Tibial artery (tissue), 4 donors: ENCODE measurements at regions not wholly inside any gene's neighbourhood (a gene's known extent, or its start where the extent isn't known, plus 50 kb on each side); places are given as distances from the start of the nearest gene placed in this dataset.

Experiments
- DNase-seq, 2 donors: peaks; one replicate each; pipeline ENCODE4 v3.0.0-alpha.2; 2019
- H3K27ac ChIP-seq, 2 donors: fragments of 200-600 bp; sonication (generic) in 1 of 2; 1 replicate in 1 of 2; 2 replicates in 1 of 2; pipeline ENCODE4 v1.5.1; 2018 to 2019; ENCODE audit warnings: mild to moderate bottlenecking in 1 of 2
- H3K27me3 ChIP-seq, 2 donors: fragments of 200-600 bp; sonication (generic) in 1 of 2; one replicate each; pipeline versions ENCODE4 v1.5.1 to v1.6.0; 2016 to 2019
- H3K36me3 ChIP-seq, 3 donors: fragments of 200-600 bp; sonication (generic) in 2 of 3; one replicate each; pipeline ENCODE4 v1.5.1; 2016 to 2019; ENCODE audit warnings: mild to moderate bottlenecking in 2 of 3
- H3K4me1 ChIP-seq, 4 donors: fragments of 200-600 bp; sonication (generic) in 2 of 4; 1 replicate in 3 of 4; 2 replicates in 1 of 4; pipeline ENCODE4 v1.5.1; 2016 to 2019
- H3K4me3 ChIP-seq, 2 donors: fragments of 200-600 bp; sonication (generic) in 1 of 2; 1 replicate in 1 of 2; 2 replicates in 1 of 2; pipeline ENCODE4 v1.5.1; 2018 to 2019; ENCODE audit warnings: mild to moderate bottlenecking in 2 of 2
- H3K9me3 ChIP-seq, 3 donors: fragments of 200-600 bp; sonication (generic) in 1 of 3; one replicate each; pipeline ENCODE4 v1.5.1; 2016 to 2019
- intact Hi-C: fragments of 100-400 bp; cut with DNase I; formaldehyde crosslinking; loops from one replicate; pipeline ENCODE4 v1.15.0; 2023; ENCODE audit warnings: low total_unique reads
- TF ChIP-seq, protein P1 (sequence below), 2 experiments: fragments of 200-600 bp in 1 of 2; fragments of 450-650 bp in 1 of 2; IDR thresholded peaks; one replicate each; pipeline ENCODE4 v1.5.1; 2017 to 2019; ENCODE audit warnings: antibody characterized with exemption in 2 of 2, mild to moderate bottlenecking in 1 of 2, moderate library complexity in 1 of 2

DNA sequence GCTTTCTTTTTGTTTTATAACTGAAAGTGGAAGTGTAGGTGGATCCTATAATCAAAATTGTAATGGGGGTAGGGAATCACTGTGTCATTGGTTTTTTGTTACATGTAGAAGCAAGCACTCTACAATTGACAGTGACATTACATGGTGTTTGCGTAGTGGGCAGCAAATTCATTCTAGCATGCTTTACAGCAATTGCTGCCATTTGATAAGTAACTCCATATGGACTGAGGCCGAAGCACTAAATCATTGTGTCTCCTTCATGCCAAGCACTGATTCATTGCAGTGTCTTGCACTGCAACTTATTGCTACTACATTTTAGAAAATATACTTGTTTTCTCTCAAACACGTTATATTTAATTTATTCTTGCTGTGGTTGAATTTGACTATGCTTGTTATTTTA lies 933.9 kb downstream of the NSUN3 start:
- DNase-seq = no peak
- intact Hi-C loops = no loop called here
- TF ChIP-seq, protein P1, sequence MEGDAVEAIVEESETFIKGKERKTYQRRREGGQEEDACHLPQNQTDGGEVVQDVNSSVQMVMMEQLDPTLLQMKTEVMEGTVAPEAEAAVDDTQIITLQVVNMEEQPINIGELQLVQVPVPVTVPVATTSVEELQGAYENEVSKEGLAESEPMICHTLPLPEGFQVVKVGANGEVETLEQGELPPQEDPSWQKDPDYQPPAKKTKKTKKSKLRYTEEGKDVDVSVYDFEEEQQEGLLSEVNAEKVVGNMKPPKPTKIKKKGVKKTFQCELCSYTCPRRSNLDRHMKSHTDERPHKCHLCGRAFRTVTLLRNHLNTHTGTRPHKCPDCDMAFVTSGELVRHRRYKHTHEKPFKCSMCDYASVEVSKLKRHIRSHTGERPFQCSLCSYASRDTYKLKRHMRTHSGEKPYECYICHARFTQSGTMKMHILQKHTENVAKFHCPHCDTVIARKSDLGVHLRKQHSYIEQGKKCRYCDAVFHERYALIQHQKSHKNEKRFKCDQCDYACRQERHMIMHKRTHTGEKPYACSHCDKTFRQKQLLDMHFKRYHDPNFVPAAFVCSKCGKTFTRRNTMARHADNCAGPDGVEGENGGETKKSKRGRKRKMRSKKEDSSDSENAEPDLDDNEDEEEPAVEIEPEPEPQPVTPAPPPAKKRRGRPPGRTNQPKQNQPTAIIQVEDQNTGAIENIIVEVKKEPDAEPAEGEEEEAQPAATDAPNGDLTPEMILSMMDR (IDR thresholded peaks at IDR 0.05) = no peak

DNA sequence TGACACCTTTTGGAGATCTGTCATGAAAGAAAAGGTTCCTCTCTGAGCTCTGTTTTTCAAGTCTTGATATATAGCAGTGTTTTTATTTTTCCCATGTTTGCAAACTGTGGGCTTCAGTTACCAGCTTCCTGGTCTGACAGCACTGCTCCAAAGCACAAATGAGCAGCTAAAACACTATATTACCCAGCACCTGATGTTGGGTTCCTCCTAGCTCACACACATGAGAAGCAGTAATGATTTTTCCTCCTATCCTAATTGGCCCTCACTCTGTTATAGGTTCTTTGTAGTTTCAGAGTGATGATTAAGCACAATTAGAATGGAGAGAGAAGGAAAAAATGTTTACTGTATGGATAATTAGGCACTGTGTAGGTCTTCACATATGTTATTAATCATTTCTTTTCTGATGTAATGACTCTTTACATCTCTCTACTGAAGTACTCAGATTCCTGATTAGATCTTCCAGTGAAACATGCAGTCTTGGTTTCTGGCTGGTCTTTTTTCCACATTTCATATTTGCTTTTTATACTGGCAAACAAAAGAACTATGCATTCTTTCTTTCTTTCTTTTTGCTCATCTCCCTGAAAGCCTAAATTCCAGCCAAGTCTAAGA lies 939.7 kb downstream of the NSUN3 start:
- no peaks in the 10 kb centered on the region for H3K4me1 ChIP-seq
- H3K27me3 ChIP-seq = no peaks in the 10 kb centered on the region
- H3K27ac ChIP-seq = no peak overlapping the region
- TF ChIP-seq, protein P1 (IDR thresholded peaks at IDR 0.05) = no peak
- H3K36me3 ChIP-seq = no peaks in the 10 kb centered on the region
- no peak for DNase-seq
- intact Hi-C loops = no loop called here
- no peak overlapping the region for H3K4me3 ChIP-seq
- H3K9me3 ChIP-seq = no peaks in the 10 kb centered on the region

More for the DNA sequence above, 933.9 kb downstream of the NSUN3 start:
- H3K27me3 ChIP-seq = no peaks in the 10 kb centered on the region
- H3K27ac ChIP-seq = no peak overlapping the region
- no peaks in the 10 kb centered on the region for H3K36me3 ChIP-seq
- H3K4me1 ChIP-seq = no peaks in the 10 kb centered on the region
- H3K9me3 ChIP-seq = no peaks in the 10 kb centered on the region
- no peak overlapping the region for H3K4me3 ChIP-seq

DNA sequence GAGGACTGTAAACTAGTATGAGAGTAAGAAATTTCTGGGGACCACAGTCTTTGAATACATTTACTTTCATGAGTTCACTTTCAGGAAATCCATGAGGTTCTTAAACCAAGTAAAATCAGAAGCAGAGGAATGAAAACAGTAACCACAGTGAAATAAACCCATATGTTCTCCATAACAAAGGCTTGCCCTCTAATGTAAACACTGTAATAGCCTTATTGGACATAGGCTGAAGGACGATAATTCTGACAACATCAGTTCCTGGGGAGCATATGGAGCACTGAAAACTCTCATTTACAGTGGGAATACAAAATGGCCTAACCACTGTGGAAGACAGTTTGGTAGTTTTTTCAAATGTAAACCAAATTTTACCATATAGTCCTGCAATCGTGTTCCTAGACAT lies 965.8 kb downstream of the NSUN3 start:
- intact Hi-C loops = no loop called here
- TF ChIP-seq, protein P1 (IDR thresholded peaks at IDR 0.05) = no peak

DNA sequence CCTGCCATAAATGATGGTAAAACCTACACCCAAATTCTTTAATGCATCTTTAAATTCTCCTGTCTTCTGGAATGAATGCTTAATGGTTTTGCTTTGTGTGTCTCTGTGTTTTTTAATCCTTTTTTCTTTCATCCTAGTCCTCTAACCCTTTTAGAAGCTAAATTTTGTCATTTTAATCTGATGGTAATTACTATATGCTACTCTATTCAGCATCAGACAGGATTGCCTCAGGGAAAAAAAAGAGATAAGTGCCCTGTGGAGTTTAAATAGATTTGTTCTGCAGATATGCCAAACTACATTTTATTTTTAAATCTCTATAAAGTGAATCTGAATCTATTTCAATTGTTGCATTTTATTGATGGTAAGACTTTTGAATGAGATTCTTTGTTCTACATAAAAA lies 966.8 kb downstream of the NSUN3 start:
- TF ChIP-seq, protein P1 (IDR thresholded peaks at IDR 0.05) = no peak
- no peaks in the 10 kb centered on the region for H3K36me3 ChIP-seq
- H3K9me3 ChIP-seq = no peaks in the 10 kb centered on the region
- no peak overlapping the region for H3K4me3 ChIP-seq
- intact Hi-C loops = no loop called here
- H3K27ac ChIP-seq = no peak overlapping the region
- no peak for DNase-seq
- H3K4me1 ChIP-seq = no peaks in the 10 kb centered on the region
- no peaks in the 10 kb centered on the region for H3K27me3 ChIP-seq

More for the DNA sequence above, 965.8 kb downstream of the NSUN3 start:
- no peaks in the 10 kb centered on the region for H3K9me3 ChIP-seq
- H3K4me3 ChIP-seq = no peak overlapping the region
- H3K27me3 ChIP-seq = no peaks in the 10 kb centered on the region
- DNase-seq = no peak
- H3K27ac ChIP-seq = no peak overlapping the region
- H3K4me1 ChIP-seq = no peaks in the 10 kb centered on the region
- no peaks in the 10 kb centered on the region for H3K36me3 ChIP-seq

DNA sequence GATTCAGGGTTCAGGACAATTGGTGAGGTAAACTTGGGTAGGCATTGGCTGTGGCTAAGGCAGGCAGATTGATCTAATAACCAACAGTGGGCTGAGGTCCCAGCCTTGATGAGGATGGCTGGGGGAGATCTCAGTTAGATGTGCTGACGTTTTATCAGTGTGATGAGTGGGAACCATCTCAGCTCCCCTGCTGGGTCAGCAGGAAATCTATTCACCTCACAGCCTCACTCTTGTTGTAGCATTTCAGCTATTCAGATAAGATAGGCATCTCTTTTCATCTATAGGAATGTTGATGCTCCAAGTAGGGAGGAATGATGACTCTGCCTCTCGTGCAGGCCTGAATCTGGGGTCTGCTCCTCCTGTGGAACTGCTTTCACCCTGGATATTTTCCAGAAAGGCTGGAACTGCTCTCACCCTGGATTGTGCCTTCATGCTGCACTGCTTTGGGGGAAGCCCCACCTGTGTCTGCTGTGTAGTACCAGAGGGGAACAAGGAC lies 973.7 kb downstream of the NSUN3 start:
- intact Hi-C loops = no loop called here
- DNase-seq = no peak
- H3K27ac ChIP-seq = no peak overlapping the region
- no peaks in the 10 kb centered on the region for H3K27me3 ChIP-seq
- no peaks in the 10 kb centered on the region for H3K9me3 ChIP-seq
- TF ChIP-seq, protein P1 (IDR thresholded peaks at IDR 0.05) = no peak
- no peaks in the 10 kb centered on the region for H3K36me3 ChIP-seq
- no peaks in the 10 kb centered on the region for H3K4me1 ChIP-seq
- no peak overlapping the region for H3K4me3 ChIP-seq

DNA sequence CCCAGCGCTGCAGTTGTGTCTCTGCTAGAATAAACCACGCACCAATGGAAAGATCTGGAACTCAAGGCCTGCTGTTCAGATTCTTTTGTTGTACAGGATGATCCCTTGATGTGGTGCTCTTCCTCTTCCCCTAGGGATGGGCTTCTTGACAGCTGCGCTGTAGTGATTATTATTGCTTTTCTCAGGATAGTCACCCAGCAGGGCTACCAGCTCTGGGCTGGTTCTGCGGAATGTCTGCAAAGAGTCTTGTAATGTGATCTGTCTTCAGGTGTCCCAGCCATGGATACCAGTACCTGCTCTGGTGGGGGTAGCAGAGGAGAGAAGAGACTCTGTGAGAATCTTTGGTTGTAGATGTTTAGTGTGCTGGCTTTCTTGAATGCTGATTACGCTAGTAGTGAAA lies 974.2 kb downstream of the NSUN3 start:
- DNase-seq = no peak

More for the DNA sequence above, 974.2 kb downstream of the NSUN3 start:
- Histone ChIP-seq H3K27ac (no peak overlapping the region), H3K9me3 (no peaks in the 10 kb centered on the region), H3K4me3 (no peak overlapping the region), H3K36me3 (no peaks in the 10 kb centered on the region), H3K4me1 (no peaks in the 10 kb centered on the region), H3K27me3 (no peaks in the 10 kb centered on the region)
- intact Hi-C loops = no loop called here
- TF ChIP-seq, protein P1 (IDR thresholded peaks at IDR 0.05) = no peak
